SK-N-SH treated with all-trans-retinoic acid at 6 μM for 48 hours (cell line): ENCODE measurements at regions not wholly inside any gene's neighbourhood (a gene's known extent, or its start where the extent isn't known, plus 50 kb on each side); places are given as distances from the start of the nearest gene placed in this dataset.
A peak's percentile ranks its signal among the peaks of the same experiment; 100 is the strongest.

Experiments used
- ATAC-seq: fragments of 200-7000 bp; cut with Tn5 transposase; 3 replicates; pipeline ENCODE4 v1.9.1; 2020; ENCODE audit warnings: mild to moderate bottlenecking, moderate library complexity
- ARNTL ChIP-seq: fragments of 450-650 bp; formaldehyde crosslinking; IDR thresholded peaks from 2 replicates; pipeline ENCODE4 v1.5.0; 2020; ENCODE audit warnings: low read depth, mild to moderate bottlenecking, moderate library complexity, borderline replicate concordance
- BACH2 ChIP-seq: fragments of 250-450 bp; sonication (Bioruptor Pico); IDR thresholded peaks from 2 replicates; pipeline ENCODE4 v1.9.0; 2021; ENCODE audit warnings: mild to moderate bottlenecking, borderline replicate concordance
- CSDC2 ChIP-seq: fragments of 250-450 bp; sonication (Bioruptor Pico); IDR thresholded peaks from 2 replicates; pipeline ENCODE4 v1.5.0; 2020; ENCODE audit warnings: mild to moderate bottlenecking, moderate library complexity
- ESRRG ChIP-seq: fragments of 250-450 bp; sonication (Bioruptor Pico); IDR thresholded peaks from 2 replicates; pipeline ENCODE4 v1.6.1; 2021; ENCODE audit warnings: mild to moderate bottlenecking
- GLIS3 ChIP-seq: fragments of 250-450 bp; sonication (Bioruptor Pico); IDR thresholded peaks from 2 replicates; pipeline ENCODE4 v1.5.0; 2020; ENCODE audit warnings: mild to moderate bottlenecking, moderate library complexity
- ISL1 ChIP-seq: fragments of 250-450 bp; sonication (Bioruptor Pico); IDR thresholded peaks from 2 replicates; pipeline ENCODE4 v2.1.2; 2022; ENCODE audit warnings: mild to moderate bottlenecking, moderate library complexity
- OSR1 ChIP-seq: fragments of 250-450 bp; sonication (Bioruptor Pico); IDR thresholded peaks from 2 replicates; pipeline ENCODE4 v1.8.0; 2022; ENCODE audit warnings: moderate library complexity, mild to moderate bottlenecking, inconsistent platforms
- RARB ChIP-seq: fragments of 250-450 bp; sonication (Bioruptor Pico); IDR thresholded peaks from 2 replicates; pipeline ENCODE4 v1.8.0; 2021; ENCODE audit warnings: mild to moderate bottlenecking, moderate library complexity
- TCF4 ChIP-seq: fragments of 250-450 bp; sonication (Bioruptor Pico); IDR thresholded peaks from 2 replicates; pipeline ENCODE4 v1.8.0; 2021; ENCODE audit warnings: mild to moderate bottlenecking, moderate library complexity, borderline replicate concordance
- TOX ChIP-seq: fragments of 250-450 bp; sonication (Bioruptor Pico); IDR thresholded peaks from 2 replicates; pipeline ENCODE4 v1.8.0; 2021; ENCODE audit warnings: mild to moderate bottlenecking, moderate library complexity, borderline replicate concordance
- ZC3H10 ChIP-seq: fragments of 250-450 bp; sonication (Bioruptor Pico); IDR thresholded peaks from 2 replicates; pipeline ENCODE4 v1.5.1; 2021; ENCODE audit warnings: mild to moderate bottlenecking, moderate library complexity
- ZFP3 ChIP-seq: fragments of 250-450 bp; sonication (Bioruptor Pico); IDR thresholded peaks from 2 replicates; pipeline ENCODE4 v1.5.0; 2020; ENCODE audit warnings: mild to moderate bottlenecking, moderate library complexity
- ZFP30 ChIP-seq: fragments of 450-650 bp; formaldehyde crosslinking; IDR thresholded peaks from 2 replicates; pipeline ENCODE4 v1.5.0; 2022; ENCODE audit warnings: mild to moderate bottlenecking, moderate library complexity
- ZNF565 ChIP-seq: fragments of 450-650 bp; formaldehyde crosslinking; conservative IDR thresholded peaks from 2 replicates; pipeline ENCODE4 v1.5.0; 2020; ENCODE audit warnings: low read depth, mild to moderate bottlenecking, moderate library complexity
- ZNF70 ChIP-seq: fragments of 450-650 bp; formaldehyde crosslinking; IDR thresholded peaks from 2 replicates; pipeline ENCODE4 v1.5.0; 2020; ENCODE audit warnings: mild to moderate bottlenecking, moderate library complexity
- TF ChIP-seq, protein P1 (sequence below): fragments of 250-450 bp; sonication (Bioruptor Pico); IDR thresholded peaks from 2 replicates; pipeline ENCODE4 v1.5.1; 2021; ENCODE audit warnings: mild to moderate bottlenecking, moderate library complexity
- TF ChIP-seq, protein P2 (sequence below): fragments of 250-450 bp; sonication (Bioruptor Pico); IDR thresholded peaks from 2 replicates; pipeline ENCODE4 v1.5.0; 2020; ENCODE audit warnings: mild to moderate bottlenecking, moderate library complexity
- TF ChIP-seq, protein P3 (sequence below): fragments of 250-450 bp; sonication (Bioruptor Pico); IDR thresholded peaks from 2 replicates; pipeline ENCODE4 v1.8.0; 2021; ENCODE audit warnings: low read depth, mild to moderate bottlenecking, moderate library complexity, borderline replicate concordance
- TF ChIP-seq, protein P4 (sequence below): fragments of 250-450 bp; sonication (Bioruptor Pico); IDR thresholded peaks from 2 replicates; pipeline ENCODE4 v1.8.0; 2020; ENCODE audit warnings: mild to moderate bottlenecking, moderate library complexity, borderline replicate concordance
- TF ChIP-seq, protein P5 (sequence below): fragments of 250-450 bp; sonication (Bioruptor Pico); IDR thresholded peaks from 2 replicates; pipeline ENCODE4 v1.5.1; 2020; ENCODE audit warnings: low read depth, mild to moderate bottlenecking, moderate library complexity

DNA sequence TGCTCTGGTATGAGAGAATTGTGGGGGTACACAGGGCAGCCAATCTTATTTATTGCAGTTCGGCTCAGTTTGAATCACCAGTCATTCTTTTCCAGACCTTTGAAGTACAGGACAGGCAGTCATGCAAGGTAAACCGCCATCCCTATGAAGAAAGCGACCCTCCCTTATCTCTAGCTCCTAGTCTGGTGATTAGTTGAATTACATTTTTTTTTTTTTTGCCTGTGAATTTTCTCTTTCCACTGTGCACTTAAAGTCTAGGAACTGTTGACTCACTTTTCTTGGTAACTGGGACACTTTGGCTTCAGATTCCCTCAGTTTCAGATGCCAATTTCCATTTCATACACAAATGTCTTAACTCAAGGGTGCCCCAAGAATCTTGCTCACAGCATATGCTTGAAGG lies 82.4 kb upstream of the FAM9C start:
- ATAC-seq = peak; percentile 40; the same call in 2 of the 3 replicates
- no peak for TF ChIP-seq ZNF565 (CRISPR knock-in tag)
- no peak for TF ChIP-seq BACH2 (CRISPR knock-in tag)
- TF ChIP-seq, protein P1, sequence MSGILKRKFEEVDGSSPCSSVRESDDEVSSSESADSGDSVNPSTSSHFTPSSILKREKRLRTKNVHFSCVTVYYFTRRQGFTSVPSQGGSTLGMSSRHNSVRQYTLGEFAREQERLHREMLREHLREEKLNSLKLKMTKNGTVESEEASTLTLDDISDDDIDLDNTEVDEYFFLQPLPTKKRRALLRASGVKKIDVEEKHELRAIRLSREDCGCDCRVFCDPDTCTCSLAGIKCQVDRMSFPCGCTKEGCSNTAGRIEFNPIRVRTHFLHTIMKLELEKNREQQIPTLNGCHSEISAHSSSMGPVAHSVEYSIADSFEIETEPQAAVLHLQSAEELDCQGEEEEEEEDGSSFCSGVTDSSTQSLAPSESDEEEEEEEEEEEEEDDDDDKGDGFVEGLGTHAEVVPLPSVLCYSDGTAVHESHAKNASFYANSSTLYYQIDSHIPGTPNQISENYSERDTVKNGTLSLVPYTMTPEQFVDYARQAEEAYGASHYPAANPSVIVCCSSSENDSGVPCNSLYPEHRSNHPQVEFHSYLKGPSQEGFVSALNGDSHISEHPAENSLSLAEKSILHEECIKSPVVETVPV (CRISPR knock-in tag) = no peak
- TF ChIP-seq TOX = no peak
- no peak for TF ChIP-seq ARNTL (CRISPR knock-in tag)
- TF ChIP-seq OSR1 (CRISPR knock-in tag) = no peak
- TF ChIP-seq, protein P2, sequence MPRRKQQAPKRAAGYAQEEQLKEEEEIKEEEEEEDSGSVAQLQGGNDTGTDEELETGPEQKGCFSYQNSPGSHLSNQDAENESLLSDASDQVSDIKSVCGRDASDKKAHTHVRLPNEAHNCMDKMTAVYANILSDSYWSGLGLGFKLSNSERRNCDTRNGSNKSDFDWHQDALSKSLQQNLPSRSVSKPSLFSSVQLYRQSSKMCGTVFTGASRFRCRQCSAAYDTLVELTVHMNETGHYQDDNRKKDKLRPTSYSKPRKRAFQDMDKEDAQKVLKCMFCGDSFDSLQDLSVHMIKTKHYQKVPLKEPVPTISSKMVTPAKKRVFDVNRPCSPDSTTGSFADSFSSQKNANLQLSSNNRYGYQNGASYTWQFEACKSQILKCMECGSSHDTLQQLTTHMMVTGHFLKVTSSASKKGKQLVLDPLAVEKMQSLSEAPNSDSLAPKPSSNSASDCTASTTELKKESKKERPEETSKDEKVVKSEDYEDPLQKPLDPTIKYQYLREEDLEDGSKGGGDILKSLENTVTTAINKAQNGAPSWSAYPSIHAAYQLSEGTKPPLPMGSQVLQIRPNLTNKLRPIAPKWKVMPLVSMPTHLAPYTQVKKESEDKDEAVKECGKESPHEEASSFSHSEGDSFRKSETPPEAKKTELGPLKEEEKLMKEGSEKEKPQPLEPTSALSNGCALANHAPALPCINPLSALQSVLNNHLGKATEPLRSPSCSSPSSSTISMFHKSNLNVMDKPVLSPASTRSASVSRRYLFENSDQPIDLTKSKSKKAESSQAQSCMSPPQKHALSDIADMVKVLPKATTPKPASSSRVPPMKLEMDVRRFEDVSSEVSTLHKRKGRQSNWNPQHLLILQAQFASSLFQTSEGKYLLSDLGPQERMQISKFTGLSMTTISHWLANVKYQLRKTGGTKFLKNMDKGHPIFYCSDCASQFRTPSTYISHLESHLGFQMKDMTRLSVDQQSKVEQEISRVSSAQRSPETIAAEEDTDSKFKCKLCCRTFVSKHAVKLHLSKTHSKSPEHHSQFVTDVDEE = no peak
- TF ChIP-seq RARB (CRISPR knock-in tag) = no peak

DNA sequence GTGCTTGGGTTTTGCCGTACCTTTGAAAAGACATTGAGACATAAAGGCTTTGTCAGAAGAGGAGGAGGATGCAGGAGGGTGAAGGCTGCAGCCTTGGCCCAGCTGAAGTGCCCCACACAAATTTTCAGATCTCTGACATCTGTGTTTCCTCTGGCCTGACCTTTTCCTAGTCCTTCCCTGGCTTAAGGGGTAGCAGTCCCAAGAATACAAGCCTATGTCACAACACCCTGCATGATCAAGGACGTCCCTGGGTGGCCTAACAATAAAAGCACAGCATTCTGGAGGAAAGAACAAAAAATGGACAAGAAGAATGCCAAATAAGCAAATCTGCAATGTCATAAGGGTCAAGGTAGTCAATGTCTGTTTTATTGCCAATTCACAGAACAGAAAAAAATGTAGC lies 80.8 kb upstream of the FAM9C start:
- no peak for TF ChIP-seq RARB (CRISPR knock-in tag)
- no peak for TF ChIP-seq ZNF70
- no peak for TF ChIP-seq ARNTL (CRISPR knock-in tag)
- no peak for ATAC-seq

DNA sequence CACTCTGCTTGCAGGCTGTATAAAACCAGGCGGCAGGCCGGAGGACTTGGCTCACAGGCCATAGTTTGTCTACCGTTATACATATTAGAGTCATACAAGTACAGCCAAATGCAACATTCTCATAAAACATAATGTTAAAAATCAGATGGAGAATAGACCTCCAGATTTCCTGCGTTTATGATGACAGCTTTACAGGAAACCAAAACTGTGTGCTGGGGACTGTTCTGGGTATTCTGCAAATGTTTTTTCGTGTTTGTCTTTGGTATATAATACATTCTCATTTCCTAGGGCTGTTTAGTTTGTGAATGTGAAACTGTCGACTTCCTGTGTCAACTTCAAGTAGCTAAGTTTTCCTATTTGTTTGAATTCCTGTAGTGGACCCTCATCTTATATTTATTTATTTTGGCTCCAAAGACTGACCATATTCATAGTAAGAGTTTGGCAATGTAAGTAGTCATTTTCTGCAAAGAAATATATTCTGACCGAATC lies 79.5 kb upstream of the FAM9C start:
- no peak for ATAC-seq
- TF ChIP-seq, protein P3, sequence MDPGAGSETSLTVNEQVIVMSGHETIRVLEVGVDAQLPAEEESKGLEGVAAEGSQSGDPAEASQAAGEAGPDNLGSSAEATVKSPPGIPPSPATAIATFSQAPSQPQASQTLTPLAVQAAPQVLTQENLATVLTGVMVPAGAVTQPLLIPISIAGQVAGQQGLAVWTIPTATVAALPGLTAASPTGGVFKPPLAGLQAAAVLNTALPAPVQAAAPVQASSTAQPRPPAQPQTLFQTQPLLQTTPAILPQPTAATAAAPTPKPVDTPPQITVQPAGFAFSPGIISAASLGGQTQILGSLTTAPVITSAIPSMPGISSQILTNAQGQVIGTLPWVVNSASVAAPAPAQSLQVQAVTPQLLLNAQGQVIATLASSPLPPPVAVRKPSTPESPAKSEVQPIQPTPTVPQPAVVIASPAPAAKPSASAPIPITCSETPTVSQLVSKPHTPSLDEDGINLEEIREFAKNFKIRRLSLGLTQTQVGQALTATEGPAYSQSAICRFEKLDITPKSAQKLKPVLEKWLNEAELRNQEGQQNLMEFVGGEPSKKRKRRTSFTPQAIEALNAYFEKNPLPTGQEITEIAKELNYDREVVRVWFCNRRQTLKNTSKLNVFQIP (CRISPR knock-in tag) = no peak
- TF ChIP-seq TOX = no peak
- TF ChIP-seq, protein P1 (CRISPR knock-in tag) = no peak
- TF ChIP-seq, protein P2 = no peak
- TF ChIP-seq, protein P4, sequence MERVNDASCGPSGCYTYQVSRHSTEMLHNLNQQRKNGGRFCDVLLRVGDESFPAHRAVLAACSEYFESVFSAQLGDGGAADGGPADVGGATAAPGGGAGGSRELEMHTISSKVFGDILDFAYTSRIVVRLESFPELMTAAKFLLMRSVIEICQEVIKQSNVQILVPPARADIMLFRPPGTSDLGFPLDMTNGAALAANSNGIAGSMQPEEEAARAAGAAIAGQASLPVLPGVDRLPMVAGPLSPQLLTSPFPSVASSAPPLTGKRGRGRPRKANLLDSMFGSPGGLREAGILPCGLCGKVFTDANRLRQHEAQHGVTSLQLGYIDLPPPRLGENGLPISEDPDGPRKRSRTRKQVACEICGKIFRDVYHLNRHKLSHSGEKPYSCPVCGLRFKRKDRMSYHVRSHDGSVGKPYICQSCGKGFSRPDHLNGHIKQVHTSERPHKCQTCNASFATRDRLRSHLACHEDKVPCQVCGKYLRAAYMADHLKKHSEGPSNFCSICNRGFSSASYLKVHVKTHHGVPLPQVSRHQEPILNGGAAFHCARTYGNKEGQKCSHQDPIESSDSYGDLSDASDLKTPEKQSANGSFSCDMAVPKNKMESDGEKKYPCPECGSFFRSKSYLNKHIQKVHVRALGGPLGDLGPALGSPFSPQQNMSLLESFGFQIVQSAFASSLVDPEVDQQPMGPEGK (CRISPR knock-in tag) = no peak
- TF ChIP-seq GLIS3 (CRISPR knock-in tag) = no peak
- no peak for TF ChIP-seq ESRRG (CRISPR knock-in tag)
- no peak for TF ChIP-seq ZC3H10 (CRISPR knock-in tag)
- no peak for TF ChIP-seq CSDC2 (CRISPR knock-in tag)
- TF ChIP-seq ZFP30 = no peak
- TF ChIP-seq BACH2 (CRISPR knock-in tag) = no peak
- no peak for TF ChIP-seq OSR1 (CRISPR knock-in tag)
- TF ChIP-seq, protein P5, sequence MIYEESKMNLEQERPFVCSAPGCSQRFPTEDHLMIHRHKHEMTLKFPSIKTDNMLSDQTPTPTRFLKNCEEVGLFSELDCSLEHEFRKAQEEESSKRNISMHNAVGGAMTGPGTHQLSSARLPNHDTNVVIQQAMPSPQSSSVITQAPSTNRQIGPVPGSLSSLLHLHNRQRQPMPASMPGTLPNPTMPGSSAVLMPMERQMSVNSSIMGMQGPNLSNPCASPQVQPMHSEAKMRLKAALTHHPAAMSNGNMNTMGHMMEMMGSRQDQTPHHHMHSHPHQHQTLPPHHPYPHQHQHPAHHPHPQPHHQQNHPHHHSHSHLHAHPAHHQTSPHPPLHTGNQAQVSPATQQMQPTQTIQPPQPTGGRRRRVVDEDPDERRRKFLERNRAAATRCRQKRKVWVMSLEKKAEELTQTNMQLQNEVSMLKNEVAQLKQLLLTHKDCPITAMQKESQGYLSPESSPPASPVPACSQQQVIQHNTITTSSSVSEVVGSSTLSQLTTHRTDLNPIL (CRISPR knock-in tag) = no peak
- no peak for TF ChIP-seq ZFP3
- no peak for TF ChIP-seq ARNTL (CRISPR knock-in tag)
- TF ChIP-seq TCF4 = no peak
- no peak for TF ChIP-seq ISL1 (CRISPR knock-in tag)
- TF ChIP-seq ZNF565 (CRISPR knock-in tag) = no peak
